Inferior parietal cortex (tissue), 1 donor: ENCODE measurements at regions not wholly inside any gene's neighbourhood (a gene's known extent, or its start where the extent isn't known, plus 50 kb on each side); places are given as distances from the start of the nearest gene placed in this dataset.

ENCODE experiments used
- DNase-seq: peaks from one replicate; pipeline ENCODE4 v3.0.0-alpha.2; 2016; ENCODE audit errors: extremely low spot score

- no peak for DNase-seq
Observed at GRCh38 chrX:10021461-10022272, 54.5 kb downstream of the CLDN34 start.

DNA sequence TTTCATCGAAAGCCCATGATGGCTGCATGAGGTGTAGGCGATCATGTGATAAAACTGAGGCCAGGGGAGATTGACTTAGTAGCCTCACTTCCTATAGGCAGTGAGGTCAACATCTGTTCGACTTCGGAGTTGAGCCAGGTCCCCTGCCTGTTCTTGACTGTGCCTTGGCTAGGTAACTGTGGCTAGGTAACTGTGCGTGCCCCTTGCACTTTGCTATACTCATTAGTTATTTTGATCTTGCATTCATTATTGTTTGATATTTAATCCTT, 55.0 kb downstream of the CLDN34 start:
- no peak for DNase-seq

DNA sequence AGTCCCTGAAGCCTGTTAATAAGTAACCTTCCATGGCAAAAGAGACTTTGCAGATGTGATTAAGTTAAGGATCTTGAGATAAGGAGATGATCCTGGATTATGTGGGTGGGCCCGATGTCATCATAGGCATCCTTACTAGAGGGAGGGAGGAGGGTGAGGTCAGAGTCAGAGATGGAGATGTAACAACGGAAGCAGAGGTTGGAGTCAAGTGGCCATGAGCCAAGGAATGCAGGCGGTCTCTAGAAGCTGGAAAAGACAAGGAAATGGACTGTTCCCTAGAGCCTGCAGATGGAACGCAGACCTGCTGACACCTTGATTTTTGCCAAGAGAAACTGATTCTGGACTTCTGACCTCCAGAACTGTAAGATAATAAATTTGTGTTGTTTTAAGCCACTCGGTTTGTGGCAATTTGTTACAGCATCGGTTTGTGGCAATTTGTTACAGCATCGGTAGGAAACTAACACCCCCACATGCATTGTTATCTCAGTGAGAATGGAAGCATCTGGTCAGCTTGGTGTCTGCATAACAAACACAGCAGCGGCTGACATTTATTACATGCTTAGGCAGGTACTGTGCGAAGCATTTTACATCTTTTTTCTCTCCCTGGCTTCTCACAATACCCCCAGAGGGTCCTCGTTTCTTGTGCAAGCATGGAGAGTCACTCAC, 55.6 kb downstream of the CLDN34 start:
- no peak for DNase-seq

GRCh38 chrX:10023821-10024220, 56.7 kb downstream of the CLDN34 start:
- DNase-seq: no peak

GRCh38 chrX:10025742-10026493, 58.8 kb downstream of the CLDN34 start:
- no peak for DNase-seq

DNA sequence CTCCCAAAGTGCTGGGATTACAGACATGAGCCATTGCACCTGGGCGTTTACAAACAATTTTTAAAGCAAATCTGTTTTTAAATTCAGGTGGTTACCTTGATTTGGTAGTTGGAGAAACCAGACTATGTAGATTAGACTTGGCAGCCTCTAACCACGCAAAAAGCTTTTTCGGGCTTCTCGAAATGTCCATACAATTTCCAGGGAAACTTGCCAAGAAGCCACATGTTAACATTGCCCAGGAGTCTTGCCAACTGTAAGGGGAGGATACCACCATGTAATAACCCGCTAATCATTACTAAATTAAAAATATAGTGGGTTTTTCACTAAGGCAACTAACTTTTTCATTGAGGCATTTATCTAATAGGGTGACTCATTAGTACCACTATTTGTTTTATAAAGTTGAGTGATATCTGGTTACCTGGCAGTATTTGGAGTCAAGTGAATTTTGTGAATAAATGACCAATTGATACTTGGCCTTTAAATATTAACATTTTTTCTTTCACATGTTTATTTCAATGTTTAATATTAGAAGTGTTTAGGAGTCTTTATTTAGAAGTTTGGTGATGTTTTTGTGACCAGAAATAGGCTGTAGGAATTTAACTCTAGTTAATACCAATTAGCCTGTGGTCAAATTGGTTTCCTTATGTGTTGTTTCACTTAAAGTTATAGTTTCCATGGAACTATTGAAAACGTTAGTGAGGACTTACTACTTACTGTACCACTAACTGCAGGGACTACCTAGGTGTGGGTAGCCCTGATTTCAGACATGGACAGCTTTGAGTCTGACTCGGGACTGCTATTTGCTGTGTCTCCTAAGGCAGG, 61.3 kb downstream of the CLDN34 start:
- DNase-seq: no peak

GRCh38 chrX:10030570-10030969, 63.4 kb downstream of the CLDN34 start:
- DNase-seq: no peak

GRCh38 chrX:10031746-10032145, 64.6 kb downstream of the CLDN34 start:
- no peak for DNase-seq

DNA sequence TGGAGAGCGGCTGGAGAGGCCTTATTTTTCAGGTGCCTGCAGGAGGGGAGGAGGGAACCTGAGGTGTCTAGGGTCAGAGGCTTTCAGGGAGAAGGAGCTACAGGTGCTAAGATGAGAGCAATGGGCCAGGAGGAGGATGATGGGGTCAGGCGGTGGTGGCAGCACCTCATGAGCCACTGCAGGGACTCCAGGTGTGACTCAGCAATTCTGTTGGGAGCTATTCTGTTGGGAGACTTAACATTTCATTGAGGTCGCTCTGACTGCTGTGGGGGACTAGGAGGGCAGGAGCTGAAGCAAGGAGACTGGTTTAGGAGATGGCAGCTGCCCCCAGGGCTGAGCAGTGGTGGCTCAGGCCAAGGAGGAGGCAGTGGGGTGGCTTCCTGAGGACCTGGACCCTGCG, 65.0 kb downstream of the CLDN34 start:
- no peak for DNase-seq

GRCh38 chrX:10033375-10034007, 66.3 kb downstream of the CLDN34 start:
- DNase-seq: no peak

- no peak for DNase-seq
Observed at GRCh38 chrX:10034740-10035260, 67.6 kb downstream of the CLDN34 start.

DNA sequence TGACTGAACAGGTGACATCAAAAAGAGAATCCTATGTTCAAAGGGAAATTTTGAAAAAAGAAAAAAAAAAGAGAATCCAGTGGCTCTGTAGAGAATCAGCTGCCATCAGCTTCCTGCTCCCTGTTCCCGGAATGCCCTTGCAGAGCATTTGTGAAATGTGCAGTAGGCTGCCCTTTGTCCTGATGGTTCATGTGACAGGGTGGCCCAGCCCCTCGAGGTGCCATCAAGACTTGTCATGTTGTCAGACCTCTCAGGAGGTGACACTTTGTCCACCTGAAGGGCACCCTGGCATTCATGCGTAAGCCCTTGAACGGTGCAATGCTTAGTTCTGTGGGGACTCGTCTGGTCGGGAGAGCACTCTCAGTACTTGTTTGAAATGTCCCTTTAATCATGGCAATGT, 71.4 kb downstream of the CLDN34 start:
- DNase-seq: no peak

GRCh38 chrX:10039821-10040793, 72.9 kb downstream of the CLDN34 start:
- no peak for DNase-seq

- no peak for DNase-seq
Observed at GRCh38 chrX:10040961-10041360, 73.8 kb downstream of the CLDN34 start.

DNA sequence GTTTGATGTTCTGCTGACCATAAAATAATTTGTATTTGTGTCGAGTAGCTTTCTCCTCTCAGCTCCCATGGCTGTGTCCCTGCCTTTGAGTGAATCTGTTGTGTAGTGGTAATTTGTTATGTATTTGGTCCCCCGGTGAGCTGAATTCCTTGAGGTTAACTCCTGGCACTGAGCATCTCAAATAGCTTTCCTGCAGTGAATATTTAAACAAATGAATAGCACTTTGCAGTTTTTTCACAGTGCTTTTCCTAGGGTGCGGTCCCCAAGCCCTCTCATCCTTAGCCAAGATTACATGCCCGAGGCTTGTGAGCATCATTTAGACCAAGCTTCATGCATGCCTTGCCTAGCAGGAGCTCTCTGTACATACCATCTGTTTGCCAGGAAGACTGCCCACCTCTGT, 74.2 kb downstream of the CLDN34 start:
- DNase-seq: no peak

DNA sequence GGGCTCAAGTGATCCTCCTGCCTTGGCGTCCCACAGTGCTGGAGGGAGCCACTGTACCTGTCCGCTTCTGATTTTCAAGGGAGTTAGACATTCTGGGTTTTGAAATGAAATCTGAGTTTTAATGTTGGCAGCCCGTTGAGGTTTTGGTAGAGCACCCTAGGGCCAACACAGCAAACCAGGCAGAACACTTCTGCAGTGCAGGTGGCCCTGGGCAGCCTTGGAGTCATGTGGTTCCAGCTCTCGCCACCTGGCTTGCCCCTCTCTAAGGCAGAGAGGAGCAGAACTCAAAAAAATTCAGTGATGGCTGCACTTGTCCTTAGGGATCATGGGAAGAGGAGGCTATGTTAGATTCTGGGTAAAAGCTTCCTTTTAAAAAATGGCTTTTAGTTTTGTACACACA, 74.9 kb downstream of the CLDN34 start:
- DNase-seq: no peak

DNA sequence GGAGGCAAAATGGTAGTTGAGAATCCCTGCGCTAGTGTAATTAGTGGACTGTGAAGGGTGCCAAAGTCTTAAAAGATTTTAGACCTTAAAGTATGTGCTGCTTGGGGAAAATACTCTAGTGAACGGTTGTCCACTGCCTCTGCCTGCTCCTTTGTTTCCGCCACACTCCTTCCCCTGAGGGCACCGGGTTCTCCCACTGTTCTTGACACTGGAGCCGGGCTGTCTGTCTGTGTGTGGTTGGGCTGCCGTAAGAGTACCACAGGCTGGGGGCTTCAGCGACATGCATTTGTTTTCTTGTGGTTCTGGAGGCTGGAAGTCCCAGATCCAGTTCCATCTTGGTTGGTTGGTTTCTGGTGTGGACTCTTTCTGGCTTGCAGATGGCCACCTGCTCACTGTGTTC, 76.2 kb downstream of the CLDN34 start:
- no peak for DNase-seq

DNA sequence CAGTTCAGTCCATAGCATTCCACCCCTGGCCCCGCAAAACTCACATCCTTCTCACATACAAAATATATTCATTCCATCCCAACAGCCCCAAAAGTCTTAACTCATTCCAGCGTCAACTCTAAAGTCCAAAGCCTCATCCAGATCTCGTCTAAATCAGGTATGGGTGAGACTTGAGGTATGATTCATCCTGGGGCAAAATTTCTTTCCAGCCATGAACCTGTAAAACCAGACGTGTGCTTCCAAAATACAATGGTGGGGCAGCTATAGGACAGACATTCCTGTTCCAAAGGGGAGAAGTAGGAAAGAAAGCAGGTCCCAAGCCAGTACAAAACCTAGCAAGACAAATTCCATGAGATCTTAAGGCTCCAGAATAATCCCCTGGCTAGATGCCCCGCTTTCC, 76.9 kb downstream of the CLDN34 start:
- no peak for DNase-seq

DNA sequence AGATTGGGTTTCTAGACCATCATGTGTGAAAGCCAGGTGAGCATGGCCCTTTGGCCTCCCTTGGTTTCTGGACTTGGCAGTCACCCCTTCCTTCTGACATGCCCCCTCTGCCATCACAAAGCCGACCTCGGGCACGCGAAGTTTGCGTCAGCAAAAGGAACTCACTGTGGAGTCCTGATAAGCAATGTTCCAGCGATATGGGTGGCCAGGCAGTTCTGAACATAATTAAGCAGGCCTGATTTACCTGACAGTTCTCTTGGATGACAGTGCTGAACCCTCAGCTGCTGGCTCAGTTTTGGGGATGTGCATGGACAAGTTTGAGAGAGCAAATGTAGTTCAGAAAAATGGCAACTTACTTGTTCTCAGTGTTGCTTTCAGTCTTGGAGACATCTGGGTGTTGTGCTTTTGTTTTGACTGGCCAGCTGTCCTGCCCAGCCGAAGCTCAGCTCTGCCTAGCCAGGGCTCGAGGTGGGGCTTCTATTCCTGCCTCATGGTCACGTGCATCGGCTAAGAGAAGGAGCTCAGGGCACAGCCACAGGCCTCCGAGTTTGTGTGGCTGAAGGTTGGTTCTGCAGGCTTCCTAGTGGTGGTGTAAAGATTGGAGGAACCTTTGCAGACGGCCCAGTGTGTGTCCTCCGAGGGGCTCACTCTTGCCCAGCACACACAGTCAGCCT, 78.3 kb downstream of the CLDN34 start:
- no peak for DNase-seq

GRCh38 chrX:10047133-10047532, 80.0 kb downstream of the CLDN34 start:
- no peak for DNase-seq
